Heart right ventricle (tissue), 16 donors: ENCODE measurements at regions not wholly inside any gene's neighbourhood (a gene's known extent, or its start where the extent isn't known, plus 50 kb on each side); places are given as distances from the start of the nearest gene placed in this dataset.
"Not testable (repeated sequence)": the region's sequence is repeated elsewhere in the genome, so short reads cannot be mapped to it uniquely, and the experiment has no call there.

Source experiments
- ATAC-seq, 8 donors: fragments of 200-7000 bp; cut with Tn5 transposase; one replicate each; pipeline ENCODE4 v1.9.1; 2020; ENCODE audit warnings: mild to moderate bottlenecking in 8 of 8, moderate library complexity in 8 of 8, moderate number of reproducible peaks in 1 of 8
- DNase-seq, 2 donors: peaks; one replicate each; pipeline ENCODE4 v3.0.0-alpha.2; 2020
- H3K27ac ChIP-seq, 10 donors: fragments of 200-600 bp; sonication (generic) in 2 of 10; one replicate each; pipeline versions ENCODE4 v1.5.0 to v1.8.0; 2020 to 2022; ENCODE audit warnings: mild to moderate bottlenecking in 3 of 10
- H3K27me3 ChIP-seq, 7 donors: fragments of 200-600 bp; one replicate each; pipeline ENCODE4 v1.8.0; 2021 to 2022; ENCODE audit warnings: mild to moderate bottlenecking in 2 of 7
- H3K36me3 ChIP-seq, 9 donors: fragments of 200-600 bp; sonication (generic) in 1 of 9; one replicate each; pipeline versions ENCODE4 v1.5.0 to v1.8.0; 2020 to 2022; ENCODE audit warnings: mild to moderate bottlenecking in 2 of 9
- H3K4me1 ChIP-seq, 9 donors: fragments of 200-600 bp; sonication (generic) in 1 of 9; one replicate each; pipeline versions ENCODE4 v1.5.0 to v1.8.0; 2020 to 2022; ENCODE audit warnings: mild to moderate bottlenecking in 4 of 9
- H3K4me3 ChIP-seq, 10 donors: fragments of 200-600 bp; sonication (generic) in 2 of 10; one replicate each; pipeline versions ENCODE4 v1.5.0 to v1.8.0; 2020 to 2022; ENCODE audit warnings: mild to moderate bottlenecking in 7 of 10, moderate library complexity in 2 of 10
- H3K9me3 ChIP-seq, 11 donors: fragments of 200-600 bp in 10 of 11; sonication (generic) in 2 of 11; one replicate each; pipeline versions ENCODE4 v1.5.0 to v1.8.0; 2013 to 2022; ENCODE audit warnings: mild to moderate bottlenecking in 2 of 11, control low read depth in 1 of 11, moderate library complexity in 1 of 11
- CTCF ChIP-seq, 9 donors: fragments of 200-600 bp; sonication (generic) in 2 of 9; IDR thresholded peaks; one replicate each; pipeline versions ENCODE4 v1.5.0 to v1.8.0; 2021 to 2022; ENCODE audit warnings: antibody characterized with exemption in 9 of 9, mild to moderate bottlenecking in 5 of 9, moderate library complexity in 1 of 9
- WGBS, 2 donors: extraction: QIAGEN DNeasy Blood & Tissue Kit; methylation state at CpG; one replicate each; pipeline ENCODE4 v1.1.7; 2013; ENCODE audit warnings: inconsistent platforms in 1 of 2; 5-methylcytosine and 5-hydroxymethylcytosine counted together
- intact Hi-C, 10 donors: fragments of 100-400 bp; cut with DNase I; formaldehyde crosslinking; loops; one replicate each; pipeline versions ENCODE4 v1.11.1 to v1.14.2; 2022
- donor health status: Arrhythmogenic right ventricular cardiomyopathy.
- donor health status: ischemic (EF 13 %, LVEDD 7.1; RV severe dilation, severe dysfunction).
- donor health status: healthy with polysubstance abuse.
- donor health status: DM: no; HTN: yes; CAD: no.
- donor health status: DM: no; HTN: no; CAD: no.
- donor health status: ischemic (EF 25% LVEDD 6.9; RV normal size, moderate dysfunction).
- donor health status: ischemic (EF 25% LVEDD 5.7; RV mildly dilated, moderate dysfunction).
- donor health status: healthy.
- donor health status: DM: yes; HTN: yes; CAD: no.
- donor health status: Ischemic cardiomyopathy.
- donor health status: ischemic (EF 35%, LVEDD 5.7; RV mildly dilated, moderate dysfunction).
- donor health status: nonischemic (EF 11% LVEDD 7.7; RV severe dilation, severe dysfunction).
- donor health status: DM: yes; HTN: yes; CAD: no.
- donor health status: PGD.
- donor health status: ischemic (EF 29% LVEDD 5.4; RV normal size, mild dysfunction).
- donor health status: nonischemic (EF 23%, LVEDD 6.1; RV moderate dilation, normal function).

- intact Hi-C loops = no loop called here
- ATAC-seq = no peak
- WGBS, 2 donors = 81 to 83% methylated on average over 2 of the region's 2 CpGs
- Histone ChIP-seq H3K4me1 (no peaks in the 10 kb centered on the region), H3K36me3 (no peaks in the 10 kb centered on the region), H3K27me3 (peaks cover 0 to 5% (median 0%) of the 10 kb centered on the region in 7 donors), H3K27ac (no peak overlapping the region), H3K4me3 (no peak overlapping the region), H3K9me3 (peaks cover 0 to 10% (median 0%) of the 10 kb centered on the region in 11 donors)
- TF ChIP-seq CTCF (IDR thresholded peaks at IDR 0.05) = no peak
- DNase-seq = no peak
These were observed 103.9 kb upstream of the ARG1 start for GRCh38 chr6:131469130-131469529.

GRCh38 chr6:131470534-131470933, 102.5 kb upstream of the ARG1 start:
- Histone ChIP-seq H3K4me1 (no peaks in the 10 kb centered on the region), H3K9me3 (peaks cover 0 to 23% (median 3%) of the 10 kb centered on the region in 11 donors), H3K27ac (no peak overlapping the region), H3K27me3 (peaks cover 0 to 5% (median 0%) of the 10 kb centered on the region in 7 donors), H3K4me3 (no peak overlapping the region), H3K36me3 (no peaks in the 10 kb centered on the region)
- intact Hi-C loops = no loop called here
- ATAC-seq (no peak), DNase-seq (no peak)
- 57 to 61% methylated on average over 3 of the region's 3 CpGs for WGBS, 2 donors
- TF ChIP-seq CTCF (IDR thresholded peaks at IDR 0.05) = no peak

GRCh38 chr6:131471331-131471730, 101.7 kb upstream of the ARG1 start:
- Histone ChIP-seq H3K4me1 (no peaks in the 10 kb centered on the region), H3K9me3 (peaks cover 0 to 27% (median 3%) of the 10 kb centered on the region in 11 donors), H3K27me3 (peaks cover 0 to 5% (median 0%) of the 10 kb centered on the region in 7 donors), H3K27ac (no peak overlapping the region), H3K36me3 (no peaks in the 10 kb centered on the region), H3K4me3 (no peak overlapping the region)
- intact Hi-C loops = no loop called here
- ATAC-seq = no peak
- TF ChIP-seq CTCF (IDR thresholded peaks at IDR 0.05) = no peak
- DNase-seq = no peak
- 83 to 84% methylated on average over 3 of the region's 3 CpGs for WGBS, 2 donors

GRCh38 chr6:131473303-131473702, 99.7 kb upstream of the ARG1 start:
- H3K27me3 ChIP-seq, H3K4me1 ChIP-seq, H3K27ac ChIP-seq, H3K36me3 ChIP-seq, H3K4me3 ChIP-seq, intact Hi-C loops, ATAC-seq, DNase-seq: not testable (repeated sequence)
- H3K9me3 ChIP-seq = peaks cover 0 to 23% (median 3%) of the 10 kb centered on the region in 11 donors

- no peaks in the 10 kb centered on the region for H3K4me1 ChIP-seq
- no peak overlapping the region for H3K27ac ChIP-seq
- WGBS, 2 donors = 80 to 88% methylated on average over 2 of the region's 2 CpGs
- H3K4me3 ChIP-seq = no peak overlapping the region
- peaks cover 0 to 23% (median 3%) of the 10 kb centered on the region in 11 donors for H3K9me3 ChIP-seq
- ATAC-seq = no peak
- H3K27me3 ChIP-seq = no peaks in the 10 kb centered on the region
- H3K36me3 ChIP-seq = no peaks in the 10 kb centered on the region
- DNase-seq = no peak
- intact Hi-C loops = no loop called here
- TF ChIP-seq CTCF (IDR thresholded peaks at IDR 0.05) = no peak
These were observed 96.7 kb upstream of the ARG1 start for GRCh38 chr6:131476362-131476761.

- 24 to 30% methylated on average over 6 of the region's 6 CpGs for WGBS, 2 donors
- peaks cover 0 to 21% (median 4%) of the 10 kb centered on the region in 11 donors for H3K9me3 ChIP-seq
- DNase-seq, H3K27ac ChIP-seq, H3K27me3 ChIP-seq, intact Hi-C loops, ATAC-seq, H3K4me3 ChIP-seq, H3K4me1 ChIP-seq, H3K36me3 ChIP-seq: not testable (repeated sequence)
These were observed 94.2 kb upstream of the ARG1 start for GRCh38 chr6:131478740-131479211.
